ENCODE measurements at regions not wholly inside any gene's neighbourhood (a gene's known extent, or its start where the extent isn't known, plus 50 kb on each side); places are given as distances from the start of the nearest gene placed in this dataset.

DNA sequence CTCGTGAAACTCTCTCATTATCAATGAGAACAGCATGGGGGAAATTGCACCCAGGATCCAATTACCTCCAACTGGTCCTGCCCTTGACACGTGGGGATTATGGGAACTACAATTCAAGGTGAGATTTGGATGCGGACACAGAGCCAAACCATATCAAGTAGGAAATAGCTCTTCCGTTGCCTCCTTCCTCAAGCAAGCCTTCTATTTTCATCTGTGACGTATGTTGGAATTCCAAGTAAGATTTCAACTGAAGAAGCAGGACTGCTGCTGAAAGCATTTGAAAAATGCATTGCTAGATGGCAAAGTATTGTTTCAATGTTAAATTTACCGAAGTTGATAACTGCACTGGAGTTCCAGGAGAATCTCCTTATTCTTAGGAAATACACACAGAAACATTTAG lies 178.1 kb upstream of the GALNT17 start:
- no peak for TF ChIP-seq POLR2A (IDR thresholded peaks at IDR 0.05)
- no peak for TF ChIP-seq CTCF (IDR thresholded peaks at IDR 0.05)
- DNase-seq (ENCODE audit: low spot score in 2 of 2) = no peak
- 38 to 41% methylated on average over 6 of the region's 6 CpGs for WGBS, 2 donors
- intact Hi-C loops (cut with DNase I; ENCODE audit: low total_unique reads) = no loop called here
- no peak overlapping the region for H3K4me3 ChIP-seq (ENCODE audit: low read depth, poor library complexity, severe bottlenecking)

DNA sequence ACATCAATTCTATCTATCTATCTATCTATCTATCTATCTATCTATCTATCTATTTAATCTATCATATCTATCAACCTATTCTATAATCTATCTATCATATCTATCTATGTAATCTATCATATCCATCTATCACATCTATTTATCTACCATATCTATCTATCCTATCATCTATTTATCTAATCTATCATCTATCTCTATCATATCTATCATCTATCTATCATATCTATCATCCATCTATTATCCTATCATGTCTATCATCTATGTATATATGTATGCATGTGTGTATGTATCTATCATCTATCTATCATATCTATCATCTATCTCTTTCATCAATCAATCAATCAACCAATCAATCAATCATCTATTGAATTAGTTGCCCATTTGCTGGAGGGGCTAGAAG lies 159.3 kb upstream of the GALNT17 start:
- no peak overlapping the region for H3K4me3 ChIP-seq (ENCODE audit: low read depth, poor library complexity, severe bottlenecking)
- no peak for TF ChIP-seq POLR2A (IDR thresholded peaks at IDR 0.05)
- no peak for TF ChIP-seq CTCF (IDR thresholded peaks at IDR 0.05)
- intact Hi-C loops (cut with DNase I; ENCODE audit: low total_unique reads) = no loop called here
- DNase-seq (ENCODE audit: low spot score in 2 of 2) = no peak

DNA sequence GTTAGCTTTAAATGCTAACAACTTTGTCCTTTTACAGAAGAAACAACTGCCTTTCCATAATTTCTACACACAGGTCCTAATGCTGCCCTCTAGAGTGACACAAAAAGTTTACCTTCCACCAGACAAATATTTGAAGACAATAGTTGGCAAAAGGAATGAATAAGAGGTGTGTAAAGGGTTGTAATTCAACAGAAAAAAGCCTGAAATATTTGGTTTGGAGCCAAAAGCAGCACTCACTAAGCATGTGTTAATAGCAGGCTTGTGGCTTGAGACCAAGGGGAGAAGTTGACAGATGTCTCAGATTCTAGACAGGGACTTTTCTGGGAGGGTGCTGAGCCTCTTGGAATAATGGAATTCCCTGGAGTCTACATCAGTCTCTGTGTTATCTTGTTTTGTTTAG lies 156.2 kb upstream of the GALNT17 start:
- H3K4me3 ChIP-seq (ENCODE audit: low read depth, poor library complexity, severe bottlenecking) = no peak overlapping the region
- TF ChIP-seq POLR2A (IDR thresholded peaks at IDR 0.05) = no peak
- TF ChIP-seq CTCF (IDR thresholded peaks at IDR 0.05) = no peak
- no peak for DNase-seq (ENCODE audit: low spot score in 2 of 2)
- intact Hi-C loops (cut with DNase I; ENCODE audit: low total_unique reads) = no loop called here

GRCh38 chr7:70986297-70986696 lies 145.6 kb upstream of the GALNT17 start:
- intact Hi-C loops (cut with DNase I; ENCODE audit: low total_unique reads) = no loop called here

DNA sequence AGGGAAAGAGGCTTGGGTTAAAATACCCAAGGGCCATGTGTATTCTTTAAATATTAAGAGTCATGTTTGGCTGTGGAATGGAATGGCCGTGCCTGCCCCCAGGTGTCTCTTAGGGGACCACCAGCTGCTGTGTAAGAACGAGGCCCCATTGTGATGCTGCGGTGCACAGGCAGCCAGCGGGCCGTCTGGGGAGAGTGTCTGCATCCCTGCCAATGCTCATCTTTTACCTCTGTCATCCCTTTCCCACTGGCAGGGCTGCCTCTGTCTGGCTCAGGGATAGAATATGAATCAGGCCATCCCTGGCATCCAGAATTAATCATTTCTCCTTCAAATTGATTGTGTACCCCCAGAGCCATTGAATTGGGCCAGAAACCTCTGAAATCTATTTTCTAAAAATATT lies 137.8 kb upstream of the GALNT17 start:
- 61 to 66% methylated on average over 5 of the region's 5 CpGs for WGBS, 2 donors
- no peak overlapping the region for H3K4me3 ChIP-seq (ENCODE audit: low read depth, poor library complexity, severe bottlenecking)
- DNase-seq (ENCODE audit: low spot score in 2 of 2) = no peak
- TF ChIP-seq CTCF (IDR thresholded peaks at IDR 0.05) = no peak
- TF ChIP-seq POLR2A (IDR thresholded peaks at IDR 0.05) = no peak
- intact Hi-C loops (cut with DNase I; ENCODE audit: low total_unique reads) = no loop called here

More at GRCh38 chr7:70986297-70986696, 145.6 kb upstream of the GALNT17 start:
- no peak for TF ChIP-seq POLR2A (IDR thresholded peaks at IDR 0.05)
- no peak for DNase-seq (ENCODE audit: low spot score in 2 of 2)
- WGBS, 2 donors = 61 to 71% methylated on average over 2 of the region's 2 CpGs
- H3K4me3 ChIP-seq (ENCODE audit: low read depth, poor library complexity, severe bottlenecking) = no peak overlapping the region

- no peak for DNase-seq (ENCODE audit: low spot score in 2 of 2)
- intact Hi-C loops (cut with DNase I; ENCODE audit: low total_unique reads) = no loop called here
- H3K4me3 ChIP-seq (ENCODE audit: low read depth, poor library complexity, severe bottlenecking) = no peak overlapping the region
- 25 to 40% methylated on average over 1 of the region's 1 CpG for WGBS, 2 donors
- no peak for TF ChIP-seq POLR2A (IDR thresholded peaks at IDR 0.05)
- TF ChIP-seq CTCF (IDR thresholded peaks at IDR 0.05) = no peak
Measured at GRCh38 chr7:70997261-70997660, 134.7 kb upstream of the GALNT17 start.
